ENCODE measurements at regions not wholly inside any gene's neighbourhood (a gene's known extent, or its start where the extent isn't known, plus 50 kb on each side); places are given as distances from the start of the nearest gene placed in this dataset.

DNA sequence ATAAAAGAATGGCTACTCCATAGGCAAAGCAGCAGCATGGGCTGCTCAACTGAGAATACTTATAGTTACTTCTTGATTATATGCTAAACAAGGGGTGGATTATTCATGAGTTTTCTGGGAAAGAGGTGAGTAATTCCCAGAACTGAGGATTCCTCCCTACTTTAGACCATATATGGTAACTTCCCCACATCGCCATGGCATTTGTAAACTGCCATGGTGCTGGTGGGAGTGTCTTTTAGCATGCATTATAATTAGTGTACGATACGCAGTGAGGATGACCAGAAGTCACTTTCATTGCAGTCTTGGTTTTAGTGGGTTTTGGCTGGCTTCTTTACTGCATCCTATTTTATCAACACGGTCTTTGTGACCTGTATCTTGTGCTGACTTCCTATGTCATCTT, 141.5 kb downstream of the MAGEB17 start:
- ATAC-seq (ENCODE audit: insufficient read depth, low FRiP score) (no peak), DNase-seq (no peak)
- Histone ChIP-seq H3K9ac (ENCODE audit: insufficient read depth in 1 of 2, low read length in 2 of 2) (no peak overlapping the region), H3K9me3 (ENCODE audit: control insufficient read depth in 4 of 4, insufficient read depth in 3 of 4, low read length in 3 of 4) (no peaks in the 10 kb centered on the region), H3K27me3 (ENCODE audit: control insufficient read depth in 3 of 3, insufficient read depth in 3 of 3, low read length in 2 of 3) (peaks cover 2 to 52% (median 26%) of the 10 kb centered on the region in 3 donors), H3K4me1 (ENCODE audit: control insufficient read depth in 5 of 5, insufficient read depth in 5 of 5, low read length in 5 of 5) (no peaks in the 10 kb centered on the region), H3K4me3 (no peak overlapping the region), H3K27ac (ENCODE audit: low read depth in 1 of 2, low read length in 1 of 2) (no peak overlapping the region), H3K36me3 (ENCODE audit: control insufficient read depth in 4 of 4, insufficient read depth in 4 of 4, low read length in 4 of 4) (no peaks in the 10 kb centered on the region)
- 86 to 88% methylated on average over 4 of the region's 4 CpGs for WGBS, 2 donors
- TF ChIP-seq, protein P1, sequence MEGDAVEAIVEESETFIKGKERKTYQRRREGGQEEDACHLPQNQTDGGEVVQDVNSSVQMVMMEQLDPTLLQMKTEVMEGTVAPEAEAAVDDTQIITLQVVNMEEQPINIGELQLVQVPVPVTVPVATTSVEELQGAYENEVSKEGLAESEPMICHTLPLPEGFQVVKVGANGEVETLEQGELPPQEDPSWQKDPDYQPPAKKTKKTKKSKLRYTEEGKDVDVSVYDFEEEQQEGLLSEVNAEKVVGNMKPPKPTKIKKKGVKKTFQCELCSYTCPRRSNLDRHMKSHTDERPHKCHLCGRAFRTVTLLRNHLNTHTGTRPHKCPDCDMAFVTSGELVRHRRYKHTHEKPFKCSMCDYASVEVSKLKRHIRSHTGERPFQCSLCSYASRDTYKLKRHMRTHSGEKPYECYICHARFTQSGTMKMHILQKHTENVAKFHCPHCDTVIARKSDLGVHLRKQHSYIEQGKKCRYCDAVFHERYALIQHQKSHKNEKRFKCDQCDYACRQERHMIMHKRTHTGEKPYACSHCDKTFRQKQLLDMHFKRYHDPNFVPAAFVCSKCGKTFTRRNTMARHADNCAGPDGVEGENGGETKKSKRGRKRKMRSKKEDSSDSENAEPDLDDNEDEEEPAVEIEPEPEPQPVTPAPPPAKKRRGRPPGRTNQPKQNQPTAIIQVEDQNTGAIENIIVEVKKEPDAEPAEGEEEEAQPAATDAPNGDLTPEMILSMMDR (IDR thresholded peaks at IDR 0.05; ENCODE audit: control extremely low read depth, extremely low read depth) = no peak

DNA sequence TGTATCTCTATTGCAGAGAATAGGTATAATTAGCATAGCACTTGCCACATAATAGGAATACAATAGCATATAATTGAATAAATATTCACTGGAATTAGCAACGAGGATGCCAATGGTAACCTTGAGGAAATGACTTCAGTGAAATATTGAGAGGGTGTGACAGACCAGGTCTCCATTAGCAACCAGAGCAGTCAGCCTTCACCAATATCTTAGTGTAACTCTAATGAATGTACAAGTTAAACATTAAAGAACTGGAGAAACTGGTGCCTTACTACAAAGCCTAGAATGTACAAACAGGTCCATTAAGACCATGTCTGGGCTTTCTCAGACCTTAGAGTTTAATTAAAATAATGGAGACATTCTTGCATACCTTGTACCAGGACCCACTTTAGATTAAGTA, 143.0 kb downstream of the MAGEB17 start:
- Histone ChIP-seq H3K9ac (ENCODE audit: insufficient read depth in 1 of 2, low read length in 2 of 2) (no peak overlapping the region), H3K27me3 (ENCODE audit: control insufficient read depth in 3 of 3, insufficient read depth in 3 of 3, low read length in 2 of 3) (peaks cover 2 to 52% (median 23%) of the 10 kb centered on the region in 3 donors), H3K36me3 (ENCODE audit: control insufficient read depth in 4 of 4, insufficient read depth in 4 of 4, low read length in 4 of 4) (no peaks in the 10 kb centered on the region), H3K4me1 (ENCODE audit: control insufficient read depth in 5 of 5, insufficient read depth in 5 of 5, low read length in 5 of 5) (no peaks in the 10 kb centered on the region), H3K9me3 (ENCODE audit: control insufficient read depth in 4 of 4, insufficient read depth in 3 of 4, low read length in 3 of 4) (no peaks in the 10 kb centered on the region), H3K27ac (ENCODE audit: low read depth in 1 of 2, low read length in 1 of 2) (no peak overlapping the region), H3K4me3 (no peak overlapping the region)
- TF ChIP-seq, protein P1 (IDR thresholded peaks at IDR 0.05; ENCODE audit: control extremely low read depth, extremely low read depth) = no peak
- WGBS, 2 donors = 49 to 54% methylated on average over 1 of the region's 1 CpG
- DNase-seq = peak in 2 of 3 donors; percentile 3 to 24
- no peak for ATAC-seq (ENCODE audit: insufficient read depth, low FRiP score)

DNA sequence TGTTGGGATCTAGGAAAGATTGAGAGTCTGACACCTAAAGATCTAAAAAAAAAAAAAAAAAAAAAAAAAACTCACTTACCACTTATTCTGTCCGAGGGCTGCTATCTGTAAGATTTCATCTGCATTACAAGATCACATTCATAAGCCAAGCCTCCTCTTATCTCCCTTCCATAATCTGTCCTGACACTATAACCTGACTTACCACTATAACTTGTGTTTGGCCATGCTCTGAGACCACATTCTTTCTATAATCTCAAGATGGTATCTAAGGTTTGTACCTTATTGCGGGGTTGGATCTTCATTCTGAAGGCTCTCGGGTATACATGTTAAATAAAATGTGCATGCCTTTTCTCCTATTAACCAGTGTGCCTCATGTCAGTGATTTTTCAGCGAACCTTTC, 144.4 kb downstream of the MAGEB17 start:
- ATAC-seq (ENCODE audit: insufficient read depth, low FRiP score) (no peak), DNase-seq (no peak)
- 81 to 86% methylated on average over 4 of the region's 4 CpGs for WGBS, 2 donors
- TF ChIP-seq, protein P1 (IDR thresholded peaks at IDR 0.05; ENCODE audit: control extremely low read depth, extremely low read depth) = no peak
- H3K9me3 ChIP-seq (ENCODE audit: control insufficient read depth in 4 of 4, insufficient read depth in 3 of 4, low read length in 3 of 4) = no peaks in the 10 kb centered on the region
- peaks cover 2 to 52% (median 26%) of the 10 kb centered on the region in 3 donors for H3K27me3 ChIP-seq (ENCODE audit: control insufficient read depth in 3 of 3, insufficient read depth in 3 of 3, low read length in 2 of 3)
- no peaks in the 10 kb centered on the region for H3K4me1 ChIP-seq (ENCODE audit: control insufficient read depth in 5 of 5, insufficient read depth in 5 of 5, low read length in 5 of 5)
- H3K4me3 ChIP-seq = no peak overlapping the region
- H3K27ac ChIP-seq (ENCODE audit: low read depth in 1 of 2, low read length in 1 of 2) = no peak overlapping the region
- no peak overlapping the region for H3K9ac ChIP-seq (ENCODE audit: insufficient read depth in 1 of 2, low read length in 2 of 2)
- H3K36me3 ChIP-seq (ENCODE audit: control insufficient read depth in 4 of 4, insufficient read depth in 4 of 4, low read length in 4 of 4) = no peaks in the 10 kb centered on the region
